ENCODE measurements at regions not wholly inside any gene's neighbourhood (a gene's known extent, or its start where the extent isn't known, plus 50 kb on each side); places are given as distances from the start of the nearest gene placed in this dataset.
"Not testable (repeated sequence)": the region's sequence is repeated elsewhere in the genome, so short reads cannot be mapped to it uniquely, and the experiment has no call there.

- TF ChIP-seq POLR2A, EP300, CTCF, POLR2AphosphoS5 (IDR thresholded peaks at IDR 0.05): not testable (repeated sequence)
Observed at GRCh38 chr6:37084665-37085064, 79.2 kb downstream of the FGD2 start.

Measured in stomach (tissue), 4 donors.